Skeletal muscle cell (primary cell): ENCODE measurements at regions not wholly inside any gene's neighbourhood (a gene's known extent, or its start where the extent isn't known, plus 50 kb on each side); places are given as distances from the start of the nearest gene placed in this dataset.
"Not testable (repeated sequence)": the region's sequence is repeated elsewhere in the genome, so short reads cannot be mapped to it uniquely, and the experiment has no call there.

Experiments
- DNase-seq: peaks from one replicate; pipeline ENCODE4 v3.0.0-alpha.2; 2010; ENCODE audit warnings: low read depth
- H3K4me3 ChIP-seq: 2 replicates; pipeline ENCODE4 v1.5.1; 2011; ENCODE audit warnings: low read depth, mild to moderate bottlenecking, control low read depth, low read length, moderate library complexity

GRCh38 chr2:129361688-129362087 is 617.8 kb upstream of the RAB6C start:
- no peak overlapping the region for H3K4me3 ChIP-seq
- DNase-seq: no peak

DNA sequence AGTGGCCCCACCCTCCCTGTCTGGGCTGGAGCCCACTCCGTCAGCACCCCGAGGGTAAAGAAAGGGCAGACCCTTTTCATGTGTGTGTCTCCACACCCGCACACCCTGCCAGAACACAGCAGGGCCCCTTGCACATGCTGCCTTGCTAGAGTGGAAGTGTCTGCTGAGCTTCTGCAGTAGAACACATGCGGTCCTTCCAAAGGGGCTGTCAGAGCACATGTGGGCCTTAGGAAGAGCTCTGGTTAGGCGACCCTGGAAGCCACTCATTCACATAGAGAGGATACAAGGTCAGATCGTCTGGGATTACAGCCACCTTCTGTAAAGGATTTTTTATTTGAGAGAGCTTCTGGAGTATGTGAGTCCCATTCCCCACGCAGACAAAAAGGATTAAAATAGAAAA is 613.2 kb upstream of the RAB6C start:
- no peak overlapping the region for H3K4me3 ChIP-seq
- DNase-seq: no peak

DNA sequence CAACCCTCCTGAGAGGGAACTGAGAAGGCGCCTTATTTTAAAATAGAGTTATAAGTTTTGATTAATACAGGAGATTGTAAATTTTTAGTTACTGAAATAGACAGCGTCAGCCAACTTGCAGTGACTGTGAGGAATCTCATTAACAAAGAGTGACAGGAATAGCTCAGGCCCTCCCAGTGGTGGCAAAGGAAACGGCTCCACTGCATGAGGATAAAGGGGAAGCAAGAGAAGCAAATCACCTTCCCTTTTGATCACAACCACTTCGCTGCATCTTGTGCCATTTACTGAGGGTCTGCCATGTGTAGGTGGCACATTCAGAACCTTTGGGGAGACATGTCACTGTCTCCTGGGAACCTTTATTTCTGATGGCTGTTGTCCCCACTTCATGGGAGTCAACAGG is 612.4 kb upstream of the RAB6C start:
- DNase-seq: no peak
- H3K4me3 ChIP-seq: no peak overlapping the region

GRCh38 chr2:129369437-129369836 is 610.0 kb upstream of the RAB6C start:
- H3K4me3 ChIP-seq: no peak overlapping the region
- DNase-seq: no peak

GRCh38 chr2:129374452-129374851 is 605.0 kb upstream of the RAB6C start:
- DNase-seq: no peak
- no peak overlapping the region for H3K4me3 ChIP-seq

- no peak overlapping the region for H3K4me3 ChIP-seq
- DNase-seq: no peak
Observed at GRCh38 chr2:129375632-129376425, 603.6 kb upstream of the RAB6C start.

DNA sequence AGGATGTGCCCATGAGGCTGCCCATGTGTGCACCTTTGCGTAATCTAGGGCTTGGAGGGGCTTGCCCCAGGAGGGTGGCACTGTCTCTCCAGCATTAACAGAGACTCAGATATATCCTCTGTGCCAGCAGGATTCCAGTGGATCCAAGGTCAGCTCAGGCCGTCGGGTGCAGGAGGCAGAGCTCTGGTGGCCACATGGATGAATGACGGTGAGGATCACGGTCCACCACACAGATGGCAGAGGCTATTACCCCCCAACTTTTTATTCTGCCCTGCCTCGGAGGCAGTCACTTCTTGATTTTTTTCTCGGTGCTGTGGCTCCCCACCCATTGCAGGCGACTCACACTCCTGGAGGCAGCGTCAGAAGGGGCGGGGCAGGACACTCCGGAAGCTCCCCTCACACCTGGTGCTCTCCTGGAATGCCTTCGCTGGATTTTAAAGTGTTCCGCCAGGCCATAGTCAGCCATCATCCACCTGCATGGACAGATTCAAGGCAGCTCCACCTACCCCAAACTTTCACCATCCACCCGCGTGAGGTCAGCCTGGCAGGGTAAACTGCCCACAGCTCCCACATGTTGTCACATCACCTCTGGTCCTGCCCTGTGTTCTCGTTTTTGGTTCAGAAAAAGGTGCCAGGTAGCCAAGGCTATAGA is 602.9 kb upstream of the RAB6C start:
- no peak overlapping the region for H3K4me3 ChIP-seq
- no peak for DNase-seq

GRCh38 chr2:129377078-129377469 is 602.4 kb upstream of the RAB6C start:
- H3K4me3 ChIP-seq: no peak overlapping the region
- DNase-seq: no peak

GRCh38 chr2:129378186-129378585 is 601.3 kb upstream of the RAB6C start:
- DNase-seq: no peak
- H3K4me3 ChIP-seq: no peak overlapping the region

GRCh38 chr2:129379411-129379810 is 600.1 kb upstream of the RAB6C start:
- no peak overlapping the region for H3K4me3 ChIP-seq
- DNase-seq: no peak

DNA sequence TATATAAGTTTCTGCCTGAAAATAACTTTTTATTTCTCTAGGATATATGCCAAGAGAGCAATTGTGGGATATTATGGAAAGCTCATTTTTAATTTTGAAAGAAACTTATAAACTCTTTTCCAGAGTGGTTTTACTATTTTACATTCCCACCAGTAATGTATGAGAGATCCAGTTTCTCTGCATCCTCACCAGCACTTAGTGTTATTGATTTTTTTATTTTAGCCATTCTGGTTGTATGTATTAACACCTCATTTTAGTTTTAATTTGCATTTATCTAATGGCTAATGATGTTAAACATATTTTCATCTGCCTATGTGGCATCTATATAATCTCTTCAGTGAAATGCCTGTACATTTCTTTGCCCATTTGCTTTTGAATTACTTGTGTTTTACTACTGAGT is 597.7 kb upstream of the RAB6C start:
- no peak for DNase-seq
- H3K4me3 ChIP-seq: no peak overlapping the region

DNA sequence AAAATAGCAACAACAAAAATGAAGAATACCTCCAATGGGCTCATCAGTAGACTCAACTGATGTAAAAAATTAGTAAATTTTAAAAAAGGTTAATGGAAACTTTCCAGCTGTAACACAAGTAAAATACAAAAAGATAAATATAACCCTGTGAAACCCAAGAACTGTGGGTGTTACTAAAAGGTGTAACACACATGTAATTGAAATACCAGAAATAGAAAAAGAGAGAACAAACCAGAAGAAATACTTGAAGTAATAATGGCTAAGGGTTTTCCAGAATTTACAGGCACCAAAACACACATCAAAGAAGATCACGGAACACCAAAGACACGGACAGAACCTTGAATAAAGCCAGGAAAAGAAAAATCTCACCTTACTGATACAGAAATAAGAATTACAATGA is 590.6 kb upstream of the RAB6C start:
- H3K4me3 ChIP-seq: no peak overlapping the region
- DNase-seq: no peak

- H3K4me3 ChIP-seq: no peak overlapping the region
- DNase-seq: no peak
Observed at GRCh38 chr2:129393816-129394215, 585.6 kb upstream of the RAB6C start.

DNA sequence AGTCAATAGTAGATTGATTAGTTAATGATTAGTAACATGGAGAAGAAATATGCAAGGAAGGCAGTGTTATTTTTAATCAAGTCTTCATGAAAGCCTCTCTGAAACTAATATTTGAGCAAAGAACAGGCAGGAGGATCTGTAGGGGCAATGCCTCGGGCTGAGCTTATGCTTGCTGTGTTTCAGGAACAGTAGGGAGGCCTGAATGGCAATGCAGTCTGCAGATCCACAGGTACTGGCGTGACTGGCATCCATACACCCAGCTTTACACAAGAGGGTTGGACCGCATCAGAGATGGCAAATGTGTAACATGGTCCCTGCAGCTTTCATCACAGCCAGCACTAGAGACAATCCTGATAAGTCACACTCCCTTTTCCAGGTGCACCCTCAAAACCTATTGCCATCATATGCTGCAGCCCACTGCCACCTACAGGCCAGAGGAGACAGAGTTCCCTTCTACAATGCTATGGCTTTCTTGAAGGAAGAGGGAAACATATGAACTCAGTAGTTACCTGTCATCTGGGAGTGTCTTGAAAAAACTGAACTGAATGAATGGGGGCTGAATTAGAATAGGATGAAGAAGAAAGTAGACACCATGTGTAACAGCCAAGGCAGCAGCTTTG is 582.4 kb upstream of the RAB6C start:
- H3K4me3 ChIP-seq: no peak overlapping the region
- peak; percentile 1 for DNase-seq

DNA sequence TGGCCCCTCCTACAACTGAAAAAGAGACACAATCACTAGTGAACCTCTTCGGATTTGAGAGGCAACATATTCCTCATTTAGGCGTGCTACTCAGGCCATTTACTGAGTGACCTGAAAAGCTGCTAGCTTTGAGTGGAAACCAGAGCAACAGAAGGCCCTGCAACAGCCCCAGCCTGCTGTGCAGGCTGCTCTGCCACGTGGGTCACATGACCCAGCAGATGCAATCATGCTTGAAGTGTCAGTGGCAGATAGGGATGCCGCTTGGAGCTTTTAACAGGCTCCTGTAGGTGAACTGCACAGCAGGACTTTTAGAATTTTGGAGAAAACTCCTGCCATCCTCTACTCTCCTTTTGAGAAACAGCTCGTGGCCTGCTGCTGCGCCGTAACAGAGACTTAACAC is 578.6 kb upstream of the RAB6C start:
- no peak overlapping the region for H3K4me3 ChIP-seq
- no peak for DNase-seq

DNA sequence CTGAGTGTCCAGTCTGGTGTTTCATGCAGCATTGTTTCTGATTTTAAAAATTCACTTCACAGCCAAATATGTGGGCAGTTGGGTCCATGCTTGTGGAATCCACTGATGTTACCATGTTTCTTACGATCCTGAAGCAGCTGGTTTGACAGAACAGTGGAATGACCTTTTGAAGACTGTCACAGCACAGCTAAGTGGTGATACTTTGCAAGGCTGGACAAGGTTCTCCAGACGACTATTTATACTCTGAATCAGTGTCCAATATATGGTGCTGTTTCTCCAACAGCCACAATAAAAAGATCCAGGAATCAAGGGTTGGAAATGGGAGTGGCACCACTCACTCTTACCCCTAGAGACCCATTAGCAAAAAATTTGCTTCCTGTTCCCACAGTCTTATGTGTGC is 577.4 kb upstream of the RAB6C start:
- no peak for DNase-seq
- no peak overlapping the region for H3K4me3 ChIP-seq

DNA sequence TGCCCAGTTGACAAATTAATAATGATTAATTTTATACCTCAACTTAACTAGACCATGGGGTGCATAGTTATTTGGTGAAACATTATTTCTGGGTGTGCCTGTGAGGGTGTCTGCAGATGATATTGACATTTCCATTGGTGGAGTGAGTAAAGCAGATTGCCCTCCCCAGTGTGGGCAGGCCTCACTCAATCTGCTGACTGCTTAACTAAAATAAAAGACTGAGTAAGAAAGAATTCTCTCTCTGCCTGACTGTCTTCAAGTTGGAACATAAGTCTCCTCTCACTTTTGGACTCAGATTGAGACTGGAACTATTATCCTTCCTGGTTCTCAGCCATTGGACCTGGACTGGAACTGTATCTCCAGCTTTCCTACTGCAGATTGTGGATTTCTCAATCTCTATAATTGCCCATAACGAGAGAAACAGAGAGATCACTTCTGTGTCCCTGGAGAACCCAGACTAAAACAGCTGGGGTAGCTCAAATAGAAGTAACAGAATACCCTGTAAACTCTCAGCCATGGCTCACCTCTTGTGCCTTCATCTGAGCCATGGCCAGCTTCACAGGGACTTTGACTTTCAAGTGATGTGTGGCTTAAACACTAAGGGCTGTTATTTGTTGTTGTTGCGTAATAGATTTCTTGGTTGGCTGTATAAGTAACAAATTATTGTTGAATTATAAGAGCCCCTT is 575.3 kb upstream of the RAB6C start:
- H3K4me3 ChIP-seq: no peak overlapping the region
- DNase-seq: no peak

DNA sequence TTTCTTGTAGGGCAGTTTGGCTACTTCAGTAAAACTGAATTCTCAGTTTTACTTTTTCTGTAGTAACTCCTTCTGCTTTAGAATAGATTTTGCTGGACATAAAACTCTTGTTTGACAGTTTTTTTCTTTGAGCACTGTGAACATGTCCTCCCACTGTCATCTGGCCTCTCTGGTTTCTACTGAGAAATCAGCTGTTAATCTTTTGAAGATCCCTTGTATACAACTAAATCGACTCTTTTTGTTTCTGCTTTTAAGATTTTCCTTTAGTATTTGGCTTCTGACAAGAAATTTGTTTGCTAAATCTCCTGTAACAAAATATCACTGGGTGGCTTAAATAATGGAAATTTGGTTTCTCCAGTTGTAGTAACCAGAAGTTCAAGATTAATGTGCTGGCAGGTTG is 570.9 kb upstream of the RAB6C start:
- no peak for DNase-seq
- H3K4me3 ChIP-seq: no peak overlapping the region

- H3K4me3 ChIP-seq, DNase-seq: not testable (repeated sequence)
Observed at GRCh38 chr2:129417041-129417440, 562.4 kb upstream of the RAB6C start.

DNA sequence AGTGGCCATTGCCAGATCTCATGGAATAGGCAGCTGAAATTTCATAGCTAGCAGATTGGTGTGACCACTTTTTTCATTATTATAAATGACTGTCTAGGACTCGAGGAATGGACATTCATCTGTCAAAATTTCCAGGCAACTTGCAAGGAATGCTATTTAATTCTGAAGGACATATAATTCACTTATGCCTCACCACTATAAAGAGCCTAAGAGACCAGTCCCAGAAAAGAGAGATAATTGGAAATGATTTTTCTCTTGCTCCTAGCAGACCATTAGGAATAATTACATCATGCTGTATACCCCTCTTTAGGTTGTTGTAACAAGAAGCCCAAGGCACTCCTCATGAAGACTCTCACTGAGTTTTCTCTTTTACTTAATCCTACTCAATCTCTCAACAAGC is 557.4 kb upstream of the RAB6C start:
- DNase-seq: no peak
- no peak overlapping the region for H3K4me3 ChIP-seq
